ENCODE measurements at regions not wholly inside any gene's neighbourhood (a gene's known extent, or its start where the extent isn't known, plus 50 kb on each side); places are given as distances from the start of the nearest gene placed in this dataset.

- Histone ChIP-seq H2AK9ac (replicated peaks; ENCODE audit: low read depth, low read length, poor library complexity) (no peak overlapping the region), H4K91ac (ENCODE audit: insufficient read depth, low read depth, low read length) (peak overlapping the region; percentile 81), H3K4me2 (ENCODE audit: low read depth, low read length) (no peak overlapping the region), H3K27me3 (ENCODE audit: control insufficient read depth, insufficient read depth, low read length) (no peaks in the 10 kb centered on the region), H3K56ac (ENCODE audit: extremely low read depth, insufficient read depth, low read length) (no peak overlapping the region), H3K23ac (ENCODE audit: low read depth, low read length) (no peak overlapping the region), H3K18ac (ENCODE audit: low read depth, low read length) (peak overlapping the region; percentile 40; the same call in 1 of the 2 replicates), H3K9ac (ENCODE audit: low read depth, low read length) (no peak overlapping the region), H2AK5ac (ENCODE audit: low read depth, low read length) (peak overlapping the region; percentile 70), H3K4me1 (ENCODE audit: control insufficient read depth, insufficient read depth, low read length) (peaks cover 20% of the 10 kb centered on the region; the same call in 1 of the 2 replicates), H3K36me3 (ENCODE audit: control insufficient read depth, insufficient read depth, low read length) (peaks cover 1% of the 10 kb centered on the region; the same call in 1 of the 2 replicates), H2BK15ac (ENCODE audit: low read depth, low read length) (peak overlapping the region; percentile 87; the same call in 1 of the 3 replicates), H2BK120ac (ENCODE audit: low read depth, low read length) (peak overlapping the region; percentile 47), H3K9me1 (ENCODE audit: insufficient read depth, low read length) (peaks cover 13% of the 10 kb centered on the region), H3K14ac (replicated peaks; ENCODE audit: low read depth, low read length) (no peak overlapping the region), H3K9me3 (ENCODE audit: control insufficient read depth, insufficient read depth, low read length) (no peaks in the 10 kb centered on the region), H2BK5ac (ENCODE audit: low read depth, low read length, poor library complexity, severe bottlenecking) (peak overlapping the region; percentile 10), H4K5ac (ENCODE audit: low read depth, low read length) (no peak overlapping the region; the same call in 1 of the 2 replicates), H4K20me1 (ENCODE audit: insufficient read depth, low read length) (no peaks in the 10 kb centered on the region), H4K8ac (ENCODE audit: low read depth in 2 of 2, low read length in 2 of 2) (0 out of 4 replicates have a peak overlapping the region, but pooled peaks of 1 of the 2 experiments have one; percentile 25), H2BK20ac (ENCODE audit: low read depth, low read length) (0 out of 2 replicates have a peak overlapping the region, but pooled peaks have one; percentile 70), H3K79me1 (ENCODE audit: low read depth in 1 of 2, low read length in 2 of 2) (peaks cover 0 to 11% of the 10 kb centered on the region in 2 experiments; a peak in 1 of 4 replicates), H3K27ac (ENCODE audit: insufficient read depth, low read length) (no peak overlapping the region; the same call in 1 of the 2 replicates), H2AFZ (replicated peaks; ENCODE audit: low read length, poor library complexity) (no peak overlapping the region), H3K4me3 (ENCODE audit: insufficient read depth, low read depth, low read length) (no peak overlapping the region), H3K4ac (ENCODE audit: low read depth, low read length) (peak overlapping the region; percentile 42)
- dilution Hi-C loops (cut with HindIII; ENCODE audit: low sequenced_read_pairs, unreplicated experiment): no loop called here
- 93% methylated on average over 8 of the region's 18 CpGs; no CpG with 5 or more reads in 1 of the 2 experiments for WGBS, 2 experiments (ENCODE audit: extremely low coverage in 2 of 2, insufficient read length in 1 of 2)
- TF ChIP-seq CEBPB (IDR thresholded peaks at IDR 0.05; ENCODE audit: low read depth, low read length): no peak
- TF ChIP-seq RCOR1 (IDR thresholded peaks at IDR 0.05; ENCODE audit: insufficient replicate concordance, low read length): no peak
- no peak for TF ChIP-seq MXI1 (IDR thresholded peaks at IDR 0.05; ENCODE audit: borderline replicate concordance, low read depth, low read length)
- no peak for TF ChIP-seq CTCF (conservative IDR thresholded peaks at IDR 0.05; ENCODE audit: low read depth, low read length)
- TF ChIP-seq CHD1 (IDR thresholded peaks at IDR 0.05; ENCODE audit: low read depth, low read length): no peak
- ChIA-PET CTCF (no interaction called here), POLR2A (ENCODE audit: unreplicated experiment) (no interaction called here)
- intact Hi-C loops (cut with micrococcal nuclease): no loop called here
- DNase-seq: no peak
- ATAC-seq (ENCODE audit: low read depth): no peak
- BruUV-seq (replicated peaks): no TSS peak
- in situ Hi-C loops (cut with MboI; ENCODE audit: low sequenced_read_pairs): no loop called here
Measured at GRCh38 chr16:29321000-29321393, 85.5 kb downstream of the NPIPB11 start.

All from IMR-90 (cell line).